ENCODE measurements at regions not wholly inside any gene's neighbourhood (a gene's known extent, or its start where the extent isn't known, plus 50 kb on each side); places are given as distances from the start of the nearest gene placed in this dataset.

- H3K9ac ChIP-seq (ENCODE audit: extremely low read depth, insufficient read length, low read length) = no peak overlapping the region
- H4K20me1 ChIP-seq (ENCODE audit: control insufficient read depth, insufficient read depth, insufficient read length) = no peaks in the 10 kb centered on the region
- no peak overlapping the region for H4K5ac ChIP-seq (ENCODE audit: insufficient read length, low read depth, low read length)
- H3K18ac ChIP-seq (ENCODE audit: insufficient read length, low read depth, low read length) = no peak overlapping the region
- WGBS (ENCODE audit: extremely low coverage, insufficient read length, low lambda C conversion rate) = no CpG with 5 or more reads among the region's 13 CpGs
- H3K14ac ChIP-seq (ENCODE audit: insufficient read depth, low read length) = no peak overlapping the region
- H2BK12ac ChIP-seq (ENCODE audit: insufficient read length, low read depth, low read length) = no peak overlapping the region
- H3T11ph ChIP-seq (ENCODE audit: low read length) = no peak overlapping the region
- no peak overlapping the region for H2BK15ac ChIP-seq (ENCODE audit: low read depth, low read length)
- H2BK120ac ChIP-seq (ENCODE audit: low read depth, low read length, poor library complexity, severe bottlenecking) = no peak overlapping the region
- H3K4me2 ChIP-seq (ENCODE audit: insufficient read depth, insufficient read length, low read length) = no peak overlapping the region
- no peak for DNase-seq
- H2AFZ ChIP-seq (ENCODE audit: low read length) = no peak overlapping the region
- no peak overlapping the region for H3K27ac ChIP-seq (ENCODE audit: insufficient read length, low read depth, low read length)
- no peaks in the 10 kb centered on the region for H3K9me3 ChIP-seq (ENCODE audit: control insufficient read depth, low read depth, low read length)
- H3K23me2 ChIP-seq (ENCODE audit: insufficient read length, low read depth, low read length, poor library complexity, severe bottlenecking) = no peaks in the 10 kb centered on the region
- no peaks in the 10 kb centered on the region for H3K79me2 ChIP-seq (ENCODE audit: insufficient read depth, low read length)
- H3K27me3 ChIP-seq (ENCODE audit: insufficient read depth, low read length) = no peaks in the 10 kb centered on the region
- H3K27ac Mint-ChIP-seq = no peak overlapping the region
- H4K8ac ChIP-seq (replicated peaks; ENCODE audit: insufficient read length, low read depth, low read length) = no peak overlapping the region
- peaks cover 36% of the 10 kb centered on the region in 2 experiments for H3K4me1 Mint-ChIP-seq
- H3K4ac ChIP-seq (ENCODE audit: low read depth, low read length) = no peak overlapping the region
- peaks cover 30% of the 10 kb centered on the region for H3K27me3 Mint-ChIP-seq (ENCODE audit: low read depth)
- no peak overlapping the region for H2BK20ac ChIP-seq (ENCODE audit: low read depth, low read length, poor library complexity, severe bottlenecking)
- no peaks in the 10 kb centered on the region for H3K9me3 Mint-ChIP-seq
- TF ChIP-seq, protein P1, sequence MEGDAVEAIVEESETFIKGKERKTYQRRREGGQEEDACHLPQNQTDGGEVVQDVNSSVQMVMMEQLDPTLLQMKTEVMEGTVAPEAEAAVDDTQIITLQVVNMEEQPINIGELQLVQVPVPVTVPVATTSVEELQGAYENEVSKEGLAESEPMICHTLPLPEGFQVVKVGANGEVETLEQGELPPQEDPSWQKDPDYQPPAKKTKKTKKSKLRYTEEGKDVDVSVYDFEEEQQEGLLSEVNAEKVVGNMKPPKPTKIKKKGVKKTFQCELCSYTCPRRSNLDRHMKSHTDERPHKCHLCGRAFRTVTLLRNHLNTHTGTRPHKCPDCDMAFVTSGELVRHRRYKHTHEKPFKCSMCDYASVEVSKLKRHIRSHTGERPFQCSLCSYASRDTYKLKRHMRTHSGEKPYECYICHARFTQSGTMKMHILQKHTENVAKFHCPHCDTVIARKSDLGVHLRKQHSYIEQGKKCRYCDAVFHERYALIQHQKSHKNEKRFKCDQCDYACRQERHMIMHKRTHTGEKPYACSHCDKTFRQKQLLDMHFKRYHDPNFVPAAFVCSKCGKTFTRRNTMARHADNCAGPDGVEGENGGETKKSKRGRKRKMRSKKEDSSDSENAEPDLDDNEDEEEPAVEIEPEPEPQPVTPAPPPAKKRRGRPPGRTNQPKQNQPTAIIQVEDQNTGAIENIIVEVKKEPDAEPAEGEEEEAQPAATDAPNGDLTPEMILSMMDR (conservative IDR thresholded peaks at IDR 0.05) = no peak
- H2BK5ac ChIP-seq (ENCODE audit: insufficient read length, low read length) = no peak overlapping the region
- H3K79me1 ChIP-seq (ENCODE audit: insufficient read depth, low read depth, low read length, poor library complexity, severe bottlenecking) = no peaks in the 10 kb centered on the region
- H3K4me1 ChIP-seq (ENCODE audit: insufficient read depth, low read length) = peaks cover 13% of the 10 kb centered on the region; the same call in 1 of the 2 replicates
- H4K91ac ChIP-seq (ENCODE audit: insufficient read length, low read depth, low read length) = no peak overlapping the region
- H3K4me3 Mint-ChIP-seq = no peak overlapping the region
- no peak overlapping the region for H2AK5ac ChIP-seq (ENCODE audit: insufficient read length, low read length)
- H3K36me3 Mint-ChIP-seq (ENCODE audit: insufficient read depth in 1 of 3, low read depth in 3 of 3) = 0 out of 7 replicates have a peak, but pooled peaks cover 0 to 3% (median 0%) of the 10 kb centered on the region in 3 experiments
- H3K23ac ChIP-seq (ENCODE audit: insufficient read length, low read depth, low read length) = no peak overlapping the region
- H3K56ac ChIP-seq (ENCODE audit: insufficient read length, low read depth, low read length) = no peak overlapping the region
These were observed 338.4 kb downstream of the MN1 start for GRCh38 chr22:27463121-27463660.
